AG10803 (cell line): ENCODE measurements at regions not wholly inside any gene's neighbourhood (a gene's known extent, or its start where the extent isn't known, plus 50 kb on each side); places are given as distances from the start of the nearest gene placed in this dataset.

Experiments used
- DNase-seq: peaks from one replicate; pipeline ENCODE4 v3.0.0; 2010; ENCODE audit warnings: low read depth
- H3K4me3 ChIP-seq: 2 replicates; pipeline ENCODE4 v1.5.1; 2011; ENCODE audit warnings: mild to moderate bottlenecking, low read length, control low read depth
- TF ChIP-seq, protein P1 (sequence below): conservative IDR thresholded peaks from 2 replicates; pipeline ENCODE4 v1.5.1; 2011; ENCODE audit warnings: mild to moderate bottlenecking, low read length, control low read depth, inconsistent platforms

DNA sequence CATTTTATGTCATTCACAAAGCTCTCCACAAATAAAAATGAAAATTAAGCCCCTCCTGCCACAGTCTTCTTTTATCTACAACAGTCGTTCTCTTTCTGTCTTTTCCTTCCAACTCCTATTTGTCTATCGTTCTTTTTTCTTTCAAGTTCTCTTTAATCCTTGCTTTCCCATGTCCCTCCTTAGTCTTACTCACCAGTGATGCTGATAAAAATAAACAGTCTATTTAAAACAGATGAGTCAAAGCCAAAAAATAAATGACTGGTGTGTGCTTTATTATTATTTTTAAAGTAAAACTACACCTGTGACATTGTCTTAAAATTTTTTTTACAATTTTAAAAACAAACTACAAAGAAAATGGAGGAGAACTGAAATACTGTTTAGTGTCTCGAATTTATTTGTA is 137.1 kb upstream of the TMEM161B start:
- TF ChIP-seq, protein P1, sequence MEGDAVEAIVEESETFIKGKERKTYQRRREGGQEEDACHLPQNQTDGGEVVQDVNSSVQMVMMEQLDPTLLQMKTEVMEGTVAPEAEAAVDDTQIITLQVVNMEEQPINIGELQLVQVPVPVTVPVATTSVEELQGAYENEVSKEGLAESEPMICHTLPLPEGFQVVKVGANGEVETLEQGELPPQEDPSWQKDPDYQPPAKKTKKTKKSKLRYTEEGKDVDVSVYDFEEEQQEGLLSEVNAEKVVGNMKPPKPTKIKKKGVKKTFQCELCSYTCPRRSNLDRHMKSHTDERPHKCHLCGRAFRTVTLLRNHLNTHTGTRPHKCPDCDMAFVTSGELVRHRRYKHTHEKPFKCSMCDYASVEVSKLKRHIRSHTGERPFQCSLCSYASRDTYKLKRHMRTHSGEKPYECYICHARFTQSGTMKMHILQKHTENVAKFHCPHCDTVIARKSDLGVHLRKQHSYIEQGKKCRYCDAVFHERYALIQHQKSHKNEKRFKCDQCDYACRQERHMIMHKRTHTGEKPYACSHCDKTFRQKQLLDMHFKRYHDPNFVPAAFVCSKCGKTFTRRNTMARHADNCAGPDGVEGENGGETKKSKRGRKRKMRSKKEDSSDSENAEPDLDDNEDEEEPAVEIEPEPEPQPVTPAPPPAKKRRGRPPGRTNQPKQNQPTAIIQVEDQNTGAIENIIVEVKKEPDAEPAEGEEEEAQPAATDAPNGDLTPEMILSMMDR, result no peak
- DNase-seq, result no peak
- H3K4me3 ChIP-seq, result no peak overlapping the region

DNA sequence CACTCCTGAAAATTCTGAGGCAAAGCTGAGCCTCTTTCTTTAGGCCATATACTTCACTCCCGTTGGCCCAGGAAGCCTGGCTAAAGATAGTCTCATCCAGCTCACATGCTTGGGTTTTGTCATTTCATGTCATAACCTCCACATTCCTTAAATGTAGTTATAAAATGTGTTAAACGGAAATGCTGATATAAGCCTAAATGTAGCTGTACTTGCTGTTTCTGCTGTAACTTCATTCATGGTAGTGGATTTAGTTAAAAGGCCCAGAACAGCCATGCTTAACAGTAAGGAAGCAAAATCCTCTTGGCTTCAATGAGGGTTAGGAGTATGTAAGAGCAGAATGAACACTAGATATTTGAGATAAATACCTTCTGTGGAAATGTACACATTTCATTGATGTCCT is 135.8 kb upstream of the TMEM161B start:
- TF ChIP-seq, protein P1, result no peak
- no peak for DNase-seq

DNA sequence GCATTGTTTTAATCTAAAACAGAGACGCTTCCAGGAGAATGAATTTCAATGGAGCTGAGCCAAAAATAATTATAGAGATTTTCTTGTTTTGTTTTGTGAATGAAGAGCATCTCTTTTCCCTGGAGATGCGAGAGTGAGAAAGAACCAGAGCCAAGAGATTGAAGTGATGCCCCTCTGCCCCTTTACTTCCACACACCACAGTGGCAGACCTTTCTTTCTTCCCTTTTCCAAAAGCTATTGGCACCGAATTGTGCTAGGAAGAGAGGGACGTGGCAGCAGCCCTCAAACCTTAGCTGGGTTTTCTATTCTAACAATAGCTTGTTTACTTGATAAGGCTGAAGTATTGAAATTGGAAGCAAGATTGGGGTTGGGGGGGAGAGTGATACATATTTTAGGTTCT is 133.0 kb upstream of the TMEM161B start:
- DNase-seq, result no peak
- TF ChIP-seq, protein P1, result no peak
- H3K4me3 ChIP-seq, result no peak overlapping the region

More for the DNA sequence above, 135.8 kb upstream of the TMEM161B start:
- H3K4me3 ChIP-seq, result no peak overlapping the region

DNA sequence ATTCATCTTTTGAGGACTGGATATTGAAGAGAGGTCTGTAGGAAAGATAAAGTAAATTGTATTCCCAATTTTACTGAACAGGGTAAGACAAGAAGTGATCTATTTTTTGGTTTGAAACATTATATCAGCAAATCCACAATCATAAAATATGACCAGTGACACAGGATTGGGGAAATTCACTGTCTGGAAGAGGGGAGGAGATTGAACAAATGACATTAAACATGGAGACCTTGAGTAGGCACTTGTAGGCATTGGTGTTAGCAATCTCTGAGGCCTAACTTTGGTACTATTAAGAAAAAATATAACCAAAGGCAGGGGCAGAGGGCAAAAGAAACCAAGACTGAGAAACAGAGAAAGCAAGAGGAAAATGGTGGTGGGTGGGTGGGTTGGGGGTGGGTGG is 132.6 kb upstream of the TMEM161B start:
- no peak for DNase-seq
- TF ChIP-seq, protein P1, result no peak
- H3K4me3 ChIP-seq, result no peak overlapping the region

DNA sequence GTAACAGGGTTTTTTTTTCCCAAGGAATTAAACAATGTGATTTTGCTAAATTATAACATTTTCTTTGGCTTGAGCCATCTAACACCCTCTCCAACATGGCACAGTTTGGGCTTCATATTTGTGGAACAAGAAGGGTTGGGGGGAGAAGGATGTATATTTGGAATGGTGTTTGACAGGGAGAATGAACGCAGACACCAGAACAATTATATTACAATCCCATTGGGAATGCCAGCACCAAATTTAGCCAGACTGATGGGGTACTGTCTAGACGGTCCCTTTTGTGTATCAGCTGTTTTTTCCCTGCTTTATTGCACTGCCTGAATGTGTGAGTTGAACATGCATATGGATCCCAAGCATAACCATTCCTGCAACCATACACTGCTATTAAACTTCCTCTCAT is 130.9 kb upstream of the TMEM161B start:
- DNase-seq, result no peak
- TF ChIP-seq, protein P1, result no peak
- H3K4me3 ChIP-seq, result no peak overlapping the region

DNA sequence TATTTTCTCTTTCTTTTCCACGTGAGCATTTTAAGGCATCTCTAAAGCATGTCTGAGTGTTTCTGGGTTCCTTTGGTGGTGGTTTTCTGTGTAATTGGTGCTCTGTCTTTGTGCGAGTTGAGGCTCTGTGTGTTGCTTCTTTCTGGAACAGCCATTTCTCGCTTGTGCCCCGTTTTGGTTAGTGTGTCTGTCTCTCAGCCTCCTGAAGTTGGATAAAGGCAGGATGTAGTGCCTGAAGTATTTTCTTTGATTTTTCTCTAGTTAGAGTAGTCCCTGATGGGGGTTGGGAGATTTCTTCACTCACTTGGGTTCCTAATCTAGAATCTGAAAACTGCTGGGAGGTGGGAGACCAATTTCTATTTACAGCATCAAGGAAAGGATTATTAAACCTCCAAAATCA is 129.7 kb upstream of the TMEM161B start:
- no peak for DNase-seq
- TF ChIP-seq, protein P1, result no peak
- H3K4me3 ChIP-seq, result no peak overlapping the region

DNA sequence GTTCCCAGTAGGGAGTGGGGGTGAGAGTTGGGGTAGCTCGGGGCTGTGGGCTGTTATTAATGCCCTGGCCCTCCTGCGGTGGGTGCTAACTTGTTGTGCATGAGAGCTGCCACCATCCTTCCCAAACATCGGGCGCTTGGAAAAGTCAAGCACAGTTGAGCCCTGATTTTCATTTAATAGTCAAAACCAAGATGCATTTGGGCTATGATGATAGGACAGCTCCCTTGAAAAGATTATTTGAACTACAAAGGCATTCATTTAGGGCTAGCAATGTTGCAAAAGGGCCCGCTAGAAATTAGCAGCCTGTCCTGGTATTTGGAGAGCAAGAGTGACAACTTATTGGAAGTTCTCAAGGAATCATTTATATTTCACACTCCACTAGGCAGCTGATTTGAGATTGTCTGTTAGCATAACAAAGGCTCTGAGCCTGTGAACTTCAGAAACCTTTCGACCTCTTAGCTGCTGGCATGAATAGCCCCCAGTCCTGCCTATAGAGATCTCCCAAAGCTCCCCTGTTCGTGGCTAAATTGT is 128.2 kb upstream of the TMEM161B start:
- no peak for DNase-seq
- no peak overlapping the region for H3K4me3 ChIP-seq

More for the DNA sequence above, 128.2 kb upstream of the TMEM161B start:
- TF ChIP-seq, protein P1, result no peak
